ENCODE measurements at regions not wholly inside any gene's neighbourhood (a gene's known extent, or its start where the extent isn't known, plus 50 kb on each side); places are given as distances from the start of the nearest gene placed in this dataset.

DNA sequence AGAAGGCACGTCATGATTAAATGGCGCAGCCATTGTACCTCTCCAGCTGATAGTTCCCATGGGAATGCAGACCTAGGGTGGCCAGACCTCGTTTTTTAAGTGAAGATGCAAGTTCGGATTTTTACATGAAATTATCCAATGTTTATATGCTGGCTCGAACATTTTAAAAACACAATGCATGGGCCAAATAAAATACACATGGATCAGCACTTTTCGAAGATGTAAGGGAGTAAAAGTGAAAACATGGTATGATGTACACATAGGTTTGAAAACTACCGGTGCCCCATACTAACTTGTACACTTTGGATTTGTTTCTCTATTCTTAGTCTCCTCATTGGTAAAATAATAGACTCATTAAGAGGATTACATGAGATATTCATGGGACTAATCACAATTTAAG is 412.5 kb upstream of the CCNG1 start:
- Histone ChIP-seq H3K9ac (ENCODE audit: extremely low read depth, insufficient read length, low read length) (no peak overlapping the region), H3K4ac (ENCODE audit: low read depth, low read length) (no peak overlapping the region), H3T11ph (ENCODE audit: low read length) (no peak overlapping the region), H3K56ac (ENCODE audit: insufficient read length, low read depth, low read length) (no peak overlapping the region), H4K20me1 (ENCODE audit: control insufficient read depth, insufficient read depth, insufficient read length) (no peaks in the 10 kb centered on the region), H3K4me2 (ENCODE audit: insufficient read depth, insufficient read length, low read length) (no peak overlapping the region), H2BK12ac (ENCODE audit: insufficient read length, low read depth, low read length) (no peak overlapping the region), H3K27me3 (ENCODE audit: insufficient read depth, low read length) (no peaks in the 10 kb centered on the region), H4K91ac (ENCODE audit: insufficient read length, low read depth, low read length) (no peak overlapping the region), H3K23me2 (ENCODE audit: insufficient read length, low read depth, low read length, poor library complexity, severe bottlenecking) (no peaks in the 10 kb centered on the region), H3K23ac (ENCODE audit: insufficient read length, low read depth, low read length) (no peak overlapping the region), H2BK15ac (ENCODE audit: low read depth, low read length) (no peak overlapping the region), H3K4me1 (ENCODE audit: insufficient read depth, low read length) (no peaks in the 10 kb centered on the region), H3K18ac (ENCODE audit: insufficient read length, low read depth, low read length) (no peak overlapping the region), H3K27ac (ENCODE audit: insufficient read length, low read depth, low read length) (no peak overlapping the region), H3K79me1 (ENCODE audit: insufficient read depth, low read depth, low read length, poor library complexity, severe bottlenecking) (no peaks in the 10 kb centered on the region), H3K9me3 (ENCODE audit: control insufficient read depth, low read depth, low read length) (no peaks in the 10 kb centered on the region), H2BK120ac (ENCODE audit: low read depth, low read length, poor library complexity, severe bottlenecking) (no peak overlapping the region), H3K14ac (ENCODE audit: insufficient read depth, low read length) (no peak overlapping the region), H4K5ac (ENCODE audit: insufficient read length, low read depth, low read length) (no peak overlapping the region), H2BK20ac (ENCODE audit: low read depth, low read length, poor library complexity, severe bottlenecking) (no peak overlapping the region), H2BK5ac (ENCODE audit: insufficient read length, low read length) (no peak overlapping the region), H2AFZ (ENCODE audit: low read length) (no peak overlapping the region), H2AK5ac (ENCODE audit: insufficient read length, low read length) (no peak overlapping the region), H4K8ac (replicated peaks; ENCODE audit: insufficient read length, low read depth, low read length) (no peak overlapping the region), H3K79me2 (ENCODE audit: insufficient read depth, low read length) (no peaks in the 10 kb centered on the region)
- Mint-ChIP-seq H3K9me3 (peaks cover 0 to 6% of the 10 kb centered on the region in 2 experiments; a peak in 1 of 5 replicates), H3K27ac (no peak overlapping the region), H3K36me3 (ENCODE audit: insufficient read depth in 1 of 3, low read depth in 3 of 3) (peaks cover 0 to 2% (median 0%) of the 10 kb centered on the region in 3 experiments; a peak in 1 of 7 replicates), H3K4me1 (peaks cover 3% of the 10 kb centered on the region in 2 experiments), H3K4me3 (no peak overlapping the region), H3K27me3 (ENCODE audit: low read depth) (no peaks in the 10 kb centered on the region)
- TF ChIP-seq, protein P1, sequence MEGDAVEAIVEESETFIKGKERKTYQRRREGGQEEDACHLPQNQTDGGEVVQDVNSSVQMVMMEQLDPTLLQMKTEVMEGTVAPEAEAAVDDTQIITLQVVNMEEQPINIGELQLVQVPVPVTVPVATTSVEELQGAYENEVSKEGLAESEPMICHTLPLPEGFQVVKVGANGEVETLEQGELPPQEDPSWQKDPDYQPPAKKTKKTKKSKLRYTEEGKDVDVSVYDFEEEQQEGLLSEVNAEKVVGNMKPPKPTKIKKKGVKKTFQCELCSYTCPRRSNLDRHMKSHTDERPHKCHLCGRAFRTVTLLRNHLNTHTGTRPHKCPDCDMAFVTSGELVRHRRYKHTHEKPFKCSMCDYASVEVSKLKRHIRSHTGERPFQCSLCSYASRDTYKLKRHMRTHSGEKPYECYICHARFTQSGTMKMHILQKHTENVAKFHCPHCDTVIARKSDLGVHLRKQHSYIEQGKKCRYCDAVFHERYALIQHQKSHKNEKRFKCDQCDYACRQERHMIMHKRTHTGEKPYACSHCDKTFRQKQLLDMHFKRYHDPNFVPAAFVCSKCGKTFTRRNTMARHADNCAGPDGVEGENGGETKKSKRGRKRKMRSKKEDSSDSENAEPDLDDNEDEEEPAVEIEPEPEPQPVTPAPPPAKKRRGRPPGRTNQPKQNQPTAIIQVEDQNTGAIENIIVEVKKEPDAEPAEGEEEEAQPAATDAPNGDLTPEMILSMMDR (conservative IDR thresholded peaks at IDR 0.05): no peak
- no peak for DNase-seq
- no CpG with 5 or more reads among the region's 7 CpGs for WGBS (ENCODE audit: extremely low coverage, insufficient read length, low lambda C conversion rate)
